RWPE2 (cell line): ENCODE measurements at regions not wholly inside any gene's neighbourhood (a gene's known extent, or its start where the extent isn't known, plus 50 kb on each side); places are given as distances from the start of the nearest gene placed in this dataset.

Experiments
- ATAC-seq: fragments of 200-7000 bp; cut with Tn5 transposase; 3 replicates; pipeline ENCODE4 v1.9.1; 2021; ENCODE audit warnings: low read depth
- DNase-seq: peaks from one replicate; pipeline ENCODE4 v3.0.0-alpha.2; 2020; ENCODE audit warnings: low spot score
- H3K27ac ChIP-seq: fragments of 450-650 bp; 2 replicates; pipeline ENCODE4 v1.5.1; 2017; ENCODE audit warnings: mild to moderate bottlenecking; ENCODE audit not compliant: poor library complexity, severe bottlenecking
- H3K27me3 ChIP-seq: fragments of 250-450 bp; sonication (Bioruptor Pico); 2 replicates; pipeline ENCODE4 v1.5.1; 2021; ENCODE audit warnings: mild to moderate bottlenecking, moderate library complexity; ENCODE audit not compliant: insufficient read depth, poor library complexity, severe bottlenecking
- H3K36me3 ChIP-seq: fragments of 250-450 bp; sonication (Bioruptor Pico); 2 replicates; pipeline ENCODE4 v1.5.1; 2020; ENCODE audit warnings: low read depth, mild to moderate bottlenecking, moderate library complexity
- H3K4me1 ChIP-seq: fragments of 250-450 bp; sonication (Bioruptor Pico); 2 replicates; pipeline ENCODE4 v1.5.1; 2021; ENCODE audit warnings: mild to moderate bottlenecking, moderate library complexity; ENCODE audit not compliant: insufficient read depth, poor library complexity, severe bottlenecking
- H3K4me3 ChIP-seq: fragments of 250-450 bp; sonication (Bioruptor Pico); 2 replicates; pipeline ENCODE4 v1.5.1; 2021; ENCODE audit warnings: mild to moderate bottlenecking, moderate library complexity; ENCODE audit not compliant: severe bottlenecking
- H3K9me3 ChIP-seq: fragments of 250-450 bp; sonication (Bioruptor Pico); 2 replicates; pipeline ENCODE4 v1.5.1; 2021; ENCODE audit warnings: mild to moderate bottlenecking, moderate library complexity; ENCODE audit not compliant: severe bottlenecking
- TF ChIP-seq, protein P1 (sequence below): fragments of 450-650 bp; IDR thresholded peaks from one replicate; pipeline ENCODE4 v1.5.1; 2017; ENCODE audit warnings: mild to moderate bottlenecking, moderate library complexity; ENCODE audit not compliant: poor library complexity, severe bottlenecking

DNA sequence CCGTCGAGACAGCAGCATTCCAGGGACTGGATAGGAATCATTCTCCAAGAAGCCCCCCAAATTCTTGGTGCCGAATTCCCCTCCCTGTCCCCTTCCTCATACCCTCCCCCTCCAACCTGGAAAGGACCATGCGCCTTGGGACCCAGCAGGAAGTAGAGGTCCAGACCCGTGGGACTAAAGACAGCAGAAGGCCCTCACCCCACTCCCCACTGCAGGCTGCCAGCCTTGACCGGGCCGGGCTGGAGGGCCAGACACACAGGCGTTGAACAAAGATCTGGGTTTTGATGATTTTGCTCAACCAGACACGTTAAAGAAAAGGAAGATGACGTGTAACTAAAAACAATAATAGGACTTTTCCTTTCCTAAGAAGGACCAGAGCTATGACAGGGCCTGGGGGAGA is 286.5 kb downstream of the NPHP4 start:
- H3K27ac ChIP-seq, result no peak overlapping the region

GRCh38 chr1:5704561-5705514 is 287.4 kb downstream of the NPHP4 start:
- peak; percentile 23 for DNase-seq
- TF ChIP-seq, protein P1, sequence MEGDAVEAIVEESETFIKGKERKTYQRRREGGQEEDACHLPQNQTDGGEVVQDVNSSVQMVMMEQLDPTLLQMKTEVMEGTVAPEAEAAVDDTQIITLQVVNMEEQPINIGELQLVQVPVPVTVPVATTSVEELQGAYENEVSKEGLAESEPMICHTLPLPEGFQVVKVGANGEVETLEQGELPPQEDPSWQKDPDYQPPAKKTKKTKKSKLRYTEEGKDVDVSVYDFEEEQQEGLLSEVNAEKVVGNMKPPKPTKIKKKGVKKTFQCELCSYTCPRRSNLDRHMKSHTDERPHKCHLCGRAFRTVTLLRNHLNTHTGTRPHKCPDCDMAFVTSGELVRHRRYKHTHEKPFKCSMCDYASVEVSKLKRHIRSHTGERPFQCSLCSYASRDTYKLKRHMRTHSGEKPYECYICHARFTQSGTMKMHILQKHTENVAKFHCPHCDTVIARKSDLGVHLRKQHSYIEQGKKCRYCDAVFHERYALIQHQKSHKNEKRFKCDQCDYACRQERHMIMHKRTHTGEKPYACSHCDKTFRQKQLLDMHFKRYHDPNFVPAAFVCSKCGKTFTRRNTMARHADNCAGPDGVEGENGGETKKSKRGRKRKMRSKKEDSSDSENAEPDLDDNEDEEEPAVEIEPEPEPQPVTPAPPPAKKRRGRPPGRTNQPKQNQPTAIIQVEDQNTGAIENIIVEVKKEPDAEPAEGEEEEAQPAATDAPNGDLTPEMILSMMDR, result no peak
- H3K4me3 ChIP-seq, result no peak overlapping the region
- no peak overlapping the region for H3K27ac ChIP-seq
- H3K27me3 ChIP-seq, result no peaks in the 10 kb centered on the region
- H3K36me3 ChIP-seq, result no peaks in the 10 kb centered on the region
- H3K4me1 ChIP-seq, result no peaks in the 10 kb centered on the region
- H3K9me3 ChIP-seq, result no peaks in the 10 kb centered on the region
- ATAC-seq, result no peak

More for the DNA sequence above, 286.5 kb downstream of the NPHP4 start:
- TF ChIP-seq, protein P1, result no peak
- H3K4me1 ChIP-seq, result no peaks in the 10 kb centered on the region
- no peaks in the 10 kb centered on the region for H3K36me3 ChIP-seq
- no peaks in the 10 kb centered on the region for H3K27me3 ChIP-seq
- DNase-seq (no peak), ATAC-seq (no peak)
- no peak overlapping the region for H3K4me3 ChIP-seq
- no peaks in the 10 kb centered on the region for H3K9me3 ChIP-seq

GRCh38 chr1:5701642-5702041 is 290.6 kb downstream of the NPHP4 start:
- ATAC-seq (no peak), DNase-seq (no peak)
- no peaks in the 10 kb centered on the region for H3K9me3 ChIP-seq
- H3K36me3 ChIP-seq, result no peaks in the 10 kb centered on the region
- no peak overlapping the region for H3K27ac ChIP-seq
- no peaks in the 10 kb centered on the region for H3K4me1 ChIP-seq
- no peaks in the 10 kb centered on the region for H3K27me3 ChIP-seq
- no peak overlapping the region for H3K4me3 ChIP-seq
- TF ChIP-seq, protein P1, result no peak

DNA sequence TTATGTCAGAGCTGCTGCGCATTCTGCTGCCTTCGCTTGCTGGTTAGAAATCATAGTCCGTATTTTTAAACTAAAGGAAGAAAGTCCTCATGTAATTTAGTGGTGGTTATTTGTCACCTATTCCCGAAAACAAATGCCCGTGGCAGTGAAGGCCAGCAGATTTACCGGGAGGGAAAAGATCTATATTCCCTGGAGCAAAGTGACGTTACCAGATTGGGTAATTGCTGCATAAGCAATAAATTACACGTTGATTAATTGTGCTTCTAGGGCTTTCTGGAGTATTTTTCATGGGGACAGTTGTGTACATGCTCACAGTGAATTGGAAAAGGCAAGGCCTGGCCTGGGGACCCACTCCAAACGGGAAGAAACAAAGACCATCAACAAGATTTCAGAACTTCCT is 298.7 kb downstream of the NPHP4 start:
- H3K27me3 ChIP-seq, result no peaks in the 10 kb centered on the region
- DNase-seq (no peak), ATAC-seq (no peak)
- H3K36me3 ChIP-seq, result no peaks in the 10 kb centered on the region
- no peak overlapping the region for H3K4me3 ChIP-seq
- no peaks in the 10 kb centered on the region for H3K4me1 ChIP-seq
- no peaks in the 10 kb centered on the region for H3K9me3 ChIP-seq
- TF ChIP-seq, protein P1, result no peak
- no peak overlapping the region for H3K27ac ChIP-seq

DNA sequence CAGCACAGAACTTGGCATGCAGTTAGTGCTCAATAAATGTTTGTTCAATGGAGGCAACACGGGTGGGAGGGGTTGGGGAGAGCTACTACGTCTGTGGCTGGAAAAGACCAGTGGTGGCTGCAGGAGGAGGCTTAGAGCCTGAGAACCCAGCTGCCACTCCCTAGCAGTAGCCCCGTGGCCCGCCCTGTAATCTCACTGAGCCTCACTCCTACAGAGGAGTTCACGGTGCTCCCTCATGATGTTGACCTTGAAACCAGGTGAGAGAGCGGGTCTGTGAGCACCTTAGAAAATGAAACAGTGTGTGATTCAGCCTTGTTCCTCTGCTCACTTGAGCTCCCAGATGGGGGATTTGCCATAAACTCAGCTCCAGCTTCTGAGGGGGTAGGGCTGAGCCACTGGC is 299.6 kb downstream of the NPHP4 start:
- TF ChIP-seq, protein P1, result no peak
- ATAC-seq, result no peak
- Histone ChIP-seq H3K36me3 (no peaks in the 10 kb centered on the region), H3K27me3 (no peaks in the 10 kb centered on the region), H3K4me3 (no peak overlapping the region), H3K9me3 (no peaks in the 10 kb centered on the region), H3K27ac (no peak overlapping the region), H3K4me1 (no peaks in the 10 kb centered on the region)
- no peak for DNase-seq
